GM13977 (cell line): ENCODE measurements at regions not wholly inside any gene's neighbourhood (a gene's known extent, or its start where the extent isn't known, plus 50 kb on each side); places are given as distances from the start of the nearest gene placed in this dataset.

Source experiments
- DNase-seq: peaks from one replicate; pipeline ENCODE4 v3.0.0; 2012; ENCODE audit warnings: low spot score
- CTCF ChIP-seq: IDR thresholded peaks from 2 replicates; pipeline ENCODE4 v1.5.1; 2012; ENCODE audit warnings: mild to moderate bottlenecking, control low read depth; ENCODE audit not compliant: insufficient read depth; ENCODE audit errors: extremely low read depth, missing control alignments
- in situ Hi-C: fragments of 300-500 bp; cut with MboI; formaldehyde crosslinking; loops from one replicate; pipeline ENCODE4 v1.12.0; 2022; ENCODE audit warnings: low sequenced_read_pairs, low pct_unique_long_range_greater_than_20kb, mixed read lengths, inconsistent platforms; ENCODE audit not compliant: unreplicated experiment

- in situ Hi-C loops, result no loop called here
- DNase-seq, result no peak
- no peak for TF ChIP-seq CTCF
Measured at GRCh38 chr9:86723346-86723745, 224.0 kb downstream of the GAS1 start.

- in situ Hi-C loops, result no loop called here
- TF ChIP-seq CTCF, result no peak
Measured at GRCh38 chr9:86722706-86723075, 224.6 kb downstream of the GAS1 start.

GRCh38 chr9:86721843-86722705 is 225.2 kb downstream of the GAS1 start:
- no peak for DNase-seq
- no peak for TF ChIP-seq CTCF
- in situ Hi-C loops, result no loop called here

More at GRCh38 chr9:86722706-86723075, 224.6 kb downstream of the GAS1 start:
- no peak for DNase-seq

GRCh38 chr9:86721226-86721781 is 226.0 kb downstream of the GAS1 start:
- no peak for DNase-seq
- in situ Hi-C loops, result no loop called here
- TF ChIP-seq CTCF, result no peak

GRCh38 chr9:86720639-86721225 is 226.6 kb downstream of the GAS1 start:
- DNase-seq, result no peak
- in situ Hi-C loops, result no loop called here
- TF ChIP-seq CTCF, result no peak

DNA sequence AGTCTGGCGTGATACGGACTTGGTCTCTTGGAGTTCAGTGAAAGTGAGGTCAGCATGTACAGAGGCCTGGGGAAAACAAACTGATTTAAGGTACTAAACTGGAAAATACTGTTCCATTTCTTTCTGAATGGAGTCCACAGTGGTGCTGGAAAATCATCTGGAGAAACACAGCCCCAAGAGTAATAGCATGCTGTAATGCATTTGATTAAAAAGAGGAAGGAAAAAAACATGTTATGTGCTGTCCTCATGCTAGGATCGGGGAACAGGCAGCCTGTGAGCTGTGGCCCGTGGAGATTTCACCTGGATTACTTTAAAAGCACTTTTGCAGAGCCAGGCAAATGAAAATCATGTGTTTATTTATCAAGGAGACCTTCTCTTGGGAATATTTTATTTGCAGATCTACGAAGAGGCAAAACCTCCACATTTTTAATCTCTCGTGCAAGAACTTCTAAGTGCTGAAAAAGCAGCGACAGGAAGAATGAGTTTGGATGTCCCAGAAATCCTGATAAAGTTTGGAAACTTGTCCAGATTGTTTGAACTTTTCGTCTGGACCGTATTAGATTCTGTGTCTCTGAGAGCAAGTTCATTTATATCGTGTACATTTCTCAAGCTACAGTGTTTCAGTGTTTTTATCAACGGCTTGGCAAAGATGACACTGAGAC is 228.8 kb downstream of the GAS1 start:
- DNase-seq, result no peak
- in situ Hi-C loops, result no loop called here
- no peak for TF ChIP-seq CTCF
